OCI-LY7 (cell line): ENCODE measurements at regions not wholly inside any gene's neighbourhood (a gene's known extent, or its start where the extent isn't known, plus 50 kb on each side); places are given as distances from the start of the nearest gene placed in this dataset.

ENCODE experiments used
- CTCF ChIP-seq: fragments of 200-600 bp; sonication (generic); conservative IDR thresholded peaks from 2 replicates; pipeline ENCODE4 v1.5.1; 2014; ENCODE audit warnings: mild to moderate bottlenecking, antibody characterized with exemption, low read length, moderate library complexity, mixed read lengths
- EZH2phosphoT487 ChIP-seq: fragments of 200-600 bp; sonication (generic); IDR thresholded peaks from 2 replicates; pipeline ENCODE4 v1.6.1; 2018; ENCODE audit warnings: low read depth, borderline replicate concordance, mild to moderate bottlenecking, mixed run types, antibody characterized with exemption, low read length, moderate library complexity, mixed read lengths

DNA sequence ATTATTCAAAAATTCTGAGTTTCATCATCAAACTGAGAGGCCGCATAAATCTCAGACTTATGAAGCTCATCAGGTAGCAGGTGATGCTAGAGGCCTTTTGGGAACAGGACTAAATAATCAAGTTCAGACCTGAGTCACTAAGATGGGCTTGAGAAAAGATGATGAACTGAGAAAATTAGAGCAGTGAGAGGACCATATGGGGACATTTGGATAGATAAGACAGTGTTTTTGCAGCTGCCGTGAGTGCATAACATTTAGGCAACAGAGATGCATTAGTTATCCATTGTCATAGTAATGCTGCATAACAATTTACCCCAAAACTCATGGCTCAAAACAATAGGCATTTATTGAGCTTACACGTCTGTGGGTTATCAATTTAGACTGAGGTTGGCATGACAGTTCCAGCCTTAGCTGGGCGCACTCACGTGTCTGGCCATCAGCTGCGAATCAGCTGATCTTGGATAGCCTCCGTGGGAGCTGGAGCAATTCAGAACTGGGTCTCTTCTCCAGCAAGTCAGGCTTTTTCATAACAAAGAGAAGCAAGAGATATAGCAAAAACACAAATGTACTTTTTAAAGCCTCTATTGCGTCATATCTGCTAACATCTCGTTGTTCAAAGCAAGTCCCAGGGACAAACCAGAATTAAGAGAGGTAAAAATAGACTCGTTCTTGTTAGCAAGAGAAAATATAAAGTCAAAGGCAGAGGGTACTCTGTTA is 72.8 kb downstream of the CAPZA3 start:
- TF ChIP-seq CTCF (no peak), EZH2phosphoT487 (no peak)
